OCI-LY3 (cell line): ENCODE measurements at regions not wholly inside any gene's neighbourhood (a gene's known extent, or its start where the extent isn't known, plus 50 kb on each side); places are given as distances from the start of the nearest gene placed in this dataset.

Experiments
- CTCF ChIP-seq: fragments of 200-600, 300-600 bp; sonication (generic); IDR thresholded peaks from 2 replicates; pipeline ENCODE4 v1.5.1; 2014; ENCODE audit warnings: antibody characterized with exemption, low read length, low read depth
- EZH2phosphoT487 ChIP-seq: fragments of 200-600 bp; shearing (Covaris generic); IDR thresholded peaks from 2 replicates; pipeline ENCODE4 v1.6.1; 2018; ENCODE audit warnings: antibody characterized with exemption, mixed run types, low read depth

DNA sequence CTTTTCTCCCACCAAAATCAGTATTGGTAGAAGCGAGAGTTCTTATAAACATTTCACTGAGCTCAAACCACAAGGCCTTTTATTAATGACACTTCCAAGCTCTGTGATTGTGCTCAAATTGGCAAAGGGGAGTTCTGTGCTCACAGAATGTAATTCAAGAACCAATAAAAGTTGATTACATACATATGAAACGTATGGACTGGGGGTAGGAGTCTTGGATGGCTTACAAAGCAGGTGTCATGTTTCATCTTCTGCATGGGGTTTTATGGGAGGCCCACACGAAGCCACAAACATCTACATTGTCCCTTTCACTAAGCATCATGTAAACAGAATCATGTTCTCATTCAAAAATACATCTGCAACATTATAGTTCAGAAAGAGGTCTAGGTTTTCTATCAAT is 828.3 kb downstream of the VRK1 start:
- TF ChIP-seq CTCF (no peak), EZH2phosphoT487 (no peak)
